NB4 (cell line): ENCODE measurements at regions not wholly inside any gene's neighbourhood (a gene's known extent, or its start where the extent isn't known, plus 50 kb on each side); places are given as distances from the start of the nearest gene placed in this dataset.
"Not testable (repeated sequence)": the region's sequence is repeated elsewhere in the genome, so short reads cannot be mapped to it uniquely, and the experiment has no call there.

Source experiments
- MAX ChIP-seq: IDR thresholded peaks from 2 replicates; pipeline ENCODE4 v1.6.1; 2011; ENCODE audit warnings: low read depth, low read length
- MYC ChIP-seq: IDR thresholded peaks from 2 replicates; pipeline ENCODE4 v1.6.1; 2011; ENCODE audit warnings: low read depth, low read length
- POLR2A ChIP-seq: IDR thresholded peaks from 2 replicates; pipeline ENCODE4 v1.6.1; 2011; ENCODE audit warnings: mild to moderate bottlenecking; ENCODE audit not compliant: insufficient read length; ENCODE audit errors: extremely low read depth
- TF ChIP-seq, protein P1 (sequence below): IDR thresholded peaks from one replicate; pipeline ENCODE4 v1.5.1; 2012; ENCODE audit warnings: low read depth, low read length

DNA sequence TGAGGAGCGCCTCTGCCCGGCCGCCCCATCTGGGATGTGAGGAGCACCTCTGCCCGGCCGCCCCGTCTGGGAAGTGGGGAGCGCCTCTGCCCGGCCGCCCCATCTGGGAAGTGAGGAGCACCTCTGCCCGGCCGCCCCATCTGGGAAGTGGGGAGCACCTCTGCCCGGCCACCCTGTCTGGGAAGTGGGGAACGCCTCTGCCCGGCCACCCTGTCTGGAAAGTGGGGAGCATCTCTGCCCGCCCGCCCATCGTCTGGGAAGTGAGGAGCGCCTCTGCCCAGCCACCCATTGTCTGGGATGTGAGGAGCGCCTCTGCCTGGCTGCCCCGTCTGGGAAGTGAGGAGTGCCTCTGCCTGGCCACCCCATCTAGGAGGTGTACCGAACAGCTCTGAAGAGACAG is 788.1 kb downstream of the PLA2G4A start:
- not testable (repeated sequence) for TF ChIP-seq MAX, POLR2A, MYC
- TF ChIP-seq, protein P1, sequence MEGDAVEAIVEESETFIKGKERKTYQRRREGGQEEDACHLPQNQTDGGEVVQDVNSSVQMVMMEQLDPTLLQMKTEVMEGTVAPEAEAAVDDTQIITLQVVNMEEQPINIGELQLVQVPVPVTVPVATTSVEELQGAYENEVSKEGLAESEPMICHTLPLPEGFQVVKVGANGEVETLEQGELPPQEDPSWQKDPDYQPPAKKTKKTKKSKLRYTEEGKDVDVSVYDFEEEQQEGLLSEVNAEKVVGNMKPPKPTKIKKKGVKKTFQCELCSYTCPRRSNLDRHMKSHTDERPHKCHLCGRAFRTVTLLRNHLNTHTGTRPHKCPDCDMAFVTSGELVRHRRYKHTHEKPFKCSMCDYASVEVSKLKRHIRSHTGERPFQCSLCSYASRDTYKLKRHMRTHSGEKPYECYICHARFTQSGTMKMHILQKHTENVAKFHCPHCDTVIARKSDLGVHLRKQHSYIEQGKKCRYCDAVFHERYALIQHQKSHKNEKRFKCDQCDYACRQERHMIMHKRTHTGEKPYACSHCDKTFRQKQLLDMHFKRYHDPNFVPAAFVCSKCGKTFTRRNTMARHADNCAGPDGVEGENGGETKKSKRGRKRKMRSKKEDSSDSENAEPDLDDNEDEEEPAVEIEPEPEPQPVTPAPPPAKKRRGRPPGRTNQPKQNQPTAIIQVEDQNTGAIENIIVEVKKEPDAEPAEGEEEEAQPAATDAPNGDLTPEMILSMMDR = not testable (repeated sequence)
